OCI-M1 (cell line): ENCODE measurements at regions not wholly inside any gene's neighbourhood (a gene's known extent, or its start where the extent isn't known, plus 50 kb on each side); places are given as distances from the start of the nearest gene placed in this dataset.

ENCODE experiments used
- DNase-seq: peaks from one replicate; lab custom pipeline; 2025; lab: John Stamatoyannopoulos, UW

- peak; percentile 39 for DNase-seq
Observed at GRCh38 chr4:10173754-10174749, 57.5 kb upstream of the WDR1 start.

- DNase-seq: peak; percentile 85
Observed at GRCh38 chr4:10173037-10173753, 56.6 kb upstream of the WDR1 start.

- DNase-seq: no peak
Observed at GRCh38 chr4:10172278-10172921, 55.8 kb upstream of the WDR1 start.

GRCh38 chr4:10171055-10171454 is 54.5 kb upstream of the WDR1 start:
- DNase-seq: peak; percentile 89

GRCh38 chr4:10169839-10170387 is 53.3 kb upstream of the WDR1 start:
- peak; percentile 6 for DNase-seq

- no peak for DNase-seq
Observed at GRCh38 chr4:10168151-10168550, 51.6 kb upstream of the WDR1 start.

GRCh38 chr4:10167201-10167600 is 50.6 kb upstream of the WDR1 start:
- DNase-seq: no peak
